ENCODE measurements at regions not wholly inside any gene's neighbourhood (a gene's known extent, or its start where the extent isn't known, plus 50 kb on each side); places are given as distances from the start of the nearest gene placed in this dataset.

GRCh38 chr12:67141296-67142018 is 127.7 kb upstream of the CAND1 start:
- Histone ChIP-seq H3K4me3 (ENCODE audit: low read depth in 1 of 2, low read length in 2 of 2) (no peak overlapping the region), H2AFZ (ENCODE audit: low read depth, low read length) (no peak overlapping the region), H3K27ac (ENCODE audit: low read length) (no peak overlapping the region), H3K79me2 (ENCODE audit: insufficient read depth, low read length) (no peaks in the 10 kb centered on the region), H3K27me3 (ENCODE audit: insufficient read depth, low read length, poor library complexity) (no peaks in the 10 kb centered on the region), H3K4me2 (ENCODE audit: insufficient read depth, low read length) (no peak overlapping the region), H4K20me1 (ENCODE audit: insufficient read depth, low read length) (no peaks in the 10 kb centered on the region), H3K9ac (ENCODE audit: low read depth, low read length) (no peak overlapping the region), H3K4me1 (ENCODE audit: insufficient read depth, low read length) (no peaks in the 10 kb centered on the region), H3K36me3 (ENCODE audit: insufficient read depth, low read length) (no peaks in the 10 kb centered on the region), H3K9me3 (ENCODE audit: insufficient read depth, low read length, severe bottlenecking) (no peaks in the 10 kb centered on the region)
- TF ChIP-seq EZH2 (IDR thresholded peaks at IDR 0.05; ENCODE audit: borderline replicate concordance, low read depth, low read length, severe bottlenecking): no peak
- no peak for TF ChIP-seq CTCF (IDR thresholded peaks at IDR 0.05; ENCODE audit: borderline replicate concordance, extremely low read depth, low read length, poor library complexity, severe bottlenecking)
- ATAC-seq (ENCODE audit: insufficient read depth, low read depth) (no peak), DNase-seq (no peak)

GRCh38 chr12:67145692-67146091 is 123.5 kb upstream of the CAND1 start:
- Histone ChIP-seq H3K27ac (ENCODE audit: low read length) (no peak overlapping the region), H3K4me3 (ENCODE audit: low read depth in 1 of 2, low read length in 2 of 2) (no peak overlapping the region)

GRCh38 chr12:67147030-67147429 is 122.1 kb upstream of the CAND1 start:
- Histone ChIP-seq H3K4me2 (ENCODE audit: insufficient read depth, low read length) (no peak overlapping the region), H3K9ac (ENCODE audit: low read depth, low read length) (no peak overlapping the region), H3K27ac (ENCODE audit: low read length) (no peak overlapping the region), H3K36me3 (ENCODE audit: insufficient read depth, low read length) (no peaks in the 10 kb centered on the region), H3K4me1 (ENCODE audit: insufficient read depth, low read length) (no peaks in the 10 kb centered on the region), H2AFZ (ENCODE audit: low read depth, low read length) (no peak overlapping the region), H4K20me1 (ENCODE audit: insufficient read depth, low read length) (no peaks in the 10 kb centered on the region), H3K79me2 (ENCODE audit: insufficient read depth, low read length) (no peaks in the 10 kb centered on the region), H3K9me3 (ENCODE audit: insufficient read depth, low read length, severe bottlenecking) (no peaks in the 10 kb centered on the region), H3K27me3 (ENCODE audit: insufficient read depth, low read length, poor library complexity) (peaks cover 4% of the 10 kb centered on the region), H3K4me3 (ENCODE audit: low read depth in 1 of 2, low read length in 2 of 2) (no peak overlapping the region)
- no peak for ATAC-seq (ENCODE audit: insufficient read depth, low read depth)
- DNase-seq: no peak
- TF ChIP-seq EZH2 (IDR thresholded peaks at IDR 0.05; ENCODE audit: borderline replicate concordance, low read depth, low read length, severe bottlenecking): no peak
- TF ChIP-seq CTCF (IDR thresholded peaks at IDR 0.05; ENCODE audit: borderline replicate concordance, extremely low read depth, low read length, poor library complexity, severe bottlenecking): no peak

More at GRCh38 chr12:67145692-67146091, 123.5 kb upstream of the CAND1 start:
- no peak overlapping the region for H3K4me2 ChIP-seq (ENCODE audit: insufficient read depth, low read length)
- H3K9ac ChIP-seq (ENCODE audit: low read depth, low read length): no peak overlapping the region
- DNase-seq (no peak), ATAC-seq (ENCODE audit: insufficient read depth, low read depth) (no peak)
- no peaks in the 10 kb centered on the region for H3K4me1 ChIP-seq (ENCODE audit: insufficient read depth, low read length)
- TF ChIP-seq EZH2 (IDR thresholded peaks at IDR 0.05; ENCODE audit: borderline replicate concordance, low read depth, low read length, severe bottlenecking) (no peak), CTCF (IDR thresholded peaks at IDR 0.05; ENCODE audit: borderline replicate concordance, extremely low read depth, low read length, poor library complexity, severe bottlenecking) (no peak)
- no peak overlapping the region for H2AFZ ChIP-seq (ENCODE audit: low read depth, low read length)
- H3K36me3 ChIP-seq (ENCODE audit: insufficient read depth, low read length): no peaks in the 10 kb centered on the region
- no peaks in the 10 kb centered on the region for H4K20me1 ChIP-seq (ENCODE audit: insufficient read depth, low read length)
- no peaks in the 10 kb centered on the region for H3K27me3 ChIP-seq (ENCODE audit: insufficient read depth, low read length, poor library complexity)
- no peaks in the 10 kb centered on the region for H3K79me2 ChIP-seq (ENCODE audit: insufficient read depth, low read length)
- H3K9me3 ChIP-seq (ENCODE audit: insufficient read depth, low read length, severe bottlenecking): no peaks in the 10 kb centered on the region
